GM18526 (cell line): ENCODE measurements at regions not wholly inside any gene's neighbourhood (a gene's known extent, or its start where the extent isn't known, plus 50 kb on each side); places are given as distances from the start of the nearest gene placed in this dataset.

Experiments
- POLR2A ChIP-seq: IDR thresholded peaks from 3 replicates; pipeline ENCODE4 v1.6.1; 2011; ENCODE audit not compliant: insufficient read length; ENCODE audit errors: extremely low read depth

GRCh38 chr11:128042290-128042751 is 545.0 kb downstream of the ETS1 start:
- no peak for TF ChIP-seq POLR2A

- no peak for TF ChIP-seq POLR2A
Measured at GRCh38 chr11:128040603-128041002, 546.8 kb downstream of the ETS1 start.

DNA sequence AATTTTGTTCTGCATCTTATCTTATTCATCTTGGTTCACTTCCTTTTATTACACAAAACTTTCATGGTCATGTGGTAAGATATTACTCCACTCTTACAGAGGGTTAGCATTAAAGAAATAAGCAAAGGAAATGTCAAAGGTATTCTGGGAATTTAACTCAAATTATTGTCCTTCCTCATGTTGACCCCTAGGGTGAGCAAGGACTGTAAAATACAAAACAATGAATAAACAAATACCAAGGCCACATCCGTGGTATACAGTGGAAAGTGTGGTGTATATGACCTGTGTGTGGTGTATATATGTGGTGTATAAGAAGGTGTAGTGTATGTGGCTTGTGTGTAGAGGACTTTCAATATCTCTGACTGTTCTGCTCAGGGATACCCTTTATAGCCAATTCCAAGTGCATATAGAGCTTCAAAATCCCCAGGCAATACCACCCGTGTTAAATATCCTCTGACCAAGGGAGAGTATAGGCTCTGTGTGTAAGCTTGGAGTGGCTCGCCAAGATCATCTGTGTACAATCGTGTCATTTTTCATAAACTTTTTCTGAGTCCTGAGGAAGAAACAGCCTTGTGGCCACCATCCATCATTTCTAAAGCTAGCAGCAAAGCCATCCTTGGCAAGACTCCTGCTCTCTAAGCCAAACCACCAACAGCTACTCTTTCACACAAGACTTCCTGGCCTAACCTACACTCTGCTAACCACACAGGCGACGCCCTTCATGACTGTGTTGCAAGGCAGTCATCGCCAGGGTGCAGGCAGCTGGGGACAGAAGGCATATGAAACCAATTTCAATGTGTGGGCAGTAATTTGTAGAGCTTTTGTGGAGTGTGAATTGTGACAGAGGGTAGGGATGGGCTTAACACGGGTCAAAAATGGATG is 548.0 kb downstream of the ETS1 start:
- no peak for TF ChIP-seq POLR2A

GRCh38 chr11:128036556-128037093 is 550.7 kb downstream of the ETS1 start:
- no peak for TF ChIP-seq POLR2A

GRCh38 chr11:128036006-128036405 is 551.4 kb downstream of the ETS1 start:
- no peak for TF ChIP-seq POLR2A

DNA sequence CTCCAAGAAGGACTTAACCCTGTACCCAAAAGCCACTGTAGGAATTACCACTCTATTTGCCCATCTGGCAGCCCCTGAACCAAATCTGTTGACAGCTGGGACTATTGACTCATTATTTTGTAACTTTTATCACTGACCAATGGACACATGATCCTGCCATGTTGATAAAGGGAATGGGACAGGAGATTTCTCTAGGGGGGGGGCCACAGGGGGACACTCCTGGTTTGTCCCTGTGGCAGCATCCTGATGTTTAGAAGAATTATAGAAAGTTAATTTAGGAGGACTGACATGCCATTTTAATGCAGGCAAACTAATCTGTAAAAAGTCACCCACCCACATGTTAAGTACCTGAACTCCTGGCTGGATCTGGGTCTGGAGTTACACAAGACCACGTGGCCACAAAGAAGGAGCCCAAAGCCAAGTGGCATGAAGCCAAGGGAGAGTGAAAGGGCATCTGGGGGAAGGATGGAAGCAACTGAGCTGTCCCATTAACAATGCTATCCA is 558.1 kb downstream of the ETS1 start:
- no peak for TF ChIP-seq POLR2A

GRCh38 chr11:128026596-128026995 is 560.8 kb downstream of the ETS1 start:
- TF ChIP-seq POLR2A, result no peak

- no peak for TF ChIP-seq POLR2A
Measured at GRCh38 chr11:128022761-128023160, 564.6 kb downstream of the ETS1 start.

DNA sequence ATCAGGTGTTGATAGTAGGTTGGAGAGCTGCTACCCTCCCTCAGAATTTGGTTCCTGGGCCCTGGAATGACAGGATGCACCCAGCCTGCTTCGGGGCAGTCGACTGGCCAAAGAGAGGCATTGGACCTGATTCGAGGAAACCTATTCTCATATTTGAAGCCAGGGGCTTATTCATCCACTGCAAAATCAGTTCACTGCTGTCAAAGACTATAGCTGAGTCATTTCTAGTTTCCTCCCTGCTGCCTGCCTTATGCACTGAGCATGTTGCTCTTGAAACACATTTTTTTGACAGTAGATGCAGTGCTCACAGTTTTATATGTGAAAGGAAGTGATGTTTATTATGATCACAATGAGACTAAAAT is 565.4 kb downstream of the ETS1 start:
- TF ChIP-seq POLR2A, result no peak

DNA sequence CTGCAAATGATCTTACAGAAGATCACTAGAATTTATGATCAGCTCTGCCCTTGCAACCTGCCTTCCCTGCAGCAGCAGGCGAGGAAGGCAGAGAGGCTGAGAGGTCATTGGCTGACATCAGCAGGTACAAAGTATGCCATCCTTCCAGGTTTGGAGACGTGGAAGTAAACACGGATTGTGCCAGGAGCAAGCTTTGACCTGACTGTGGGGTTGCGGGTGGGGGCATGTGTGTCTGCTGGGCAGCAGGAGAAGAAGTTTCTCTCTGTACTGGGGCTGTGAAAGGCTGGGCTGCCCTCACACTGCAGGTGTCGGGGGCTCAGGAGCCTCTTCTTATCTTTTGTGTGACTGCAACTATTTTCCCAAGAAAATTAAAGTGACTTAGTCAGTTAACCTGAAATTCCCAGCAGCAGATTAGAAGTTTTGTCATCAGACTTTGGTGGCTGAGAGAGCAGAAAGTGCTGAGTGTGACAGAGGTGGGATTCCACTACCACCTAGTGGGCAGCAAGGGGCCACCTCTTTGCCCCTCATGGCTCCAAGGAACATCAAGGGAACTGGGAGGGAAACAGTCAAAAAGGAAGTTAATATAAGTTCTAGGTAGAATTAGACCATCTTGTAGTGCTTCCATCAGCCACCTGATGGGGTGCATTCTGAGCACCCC is 565.9 kb downstream of the ETS1 start:
- TF ChIP-seq POLR2A, result no peak

- TF ChIP-seq POLR2A, result no peak
Measured at GRCh38 chr11:128018692-128019091, 568.7 kb downstream of the ETS1 start.

GRCh38 chr11:128005562-128005961 is 581.8 kb downstream of the ETS1 start:
- TF ChIP-seq POLR2A, result no peak

GRCh38 chr11:127998421-127998820 is 588.9 kb downstream of the ETS1 start:
- TF ChIP-seq POLR2A, result no peak

DNA sequence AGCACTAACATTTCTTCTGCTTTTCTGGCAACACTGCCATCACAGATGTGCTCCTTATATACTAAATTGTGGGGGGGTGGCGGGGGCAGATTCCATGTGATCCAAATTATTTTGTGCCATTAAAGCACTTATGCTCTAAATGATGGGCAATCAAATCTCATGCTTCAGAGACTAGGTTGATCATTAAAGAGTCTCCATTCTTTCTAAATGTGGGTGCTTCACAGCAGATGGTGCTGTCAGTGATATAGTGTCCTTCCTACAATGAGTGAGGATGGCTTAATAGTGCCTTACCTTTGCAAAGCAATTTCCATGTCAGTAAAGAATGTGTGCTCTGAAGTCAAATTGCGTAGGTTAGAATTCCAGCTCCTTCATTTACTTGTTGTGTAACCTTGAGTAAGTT is 589.8 kb downstream of the ETS1 start:
- TF ChIP-seq POLR2A, result no peak

DNA sequence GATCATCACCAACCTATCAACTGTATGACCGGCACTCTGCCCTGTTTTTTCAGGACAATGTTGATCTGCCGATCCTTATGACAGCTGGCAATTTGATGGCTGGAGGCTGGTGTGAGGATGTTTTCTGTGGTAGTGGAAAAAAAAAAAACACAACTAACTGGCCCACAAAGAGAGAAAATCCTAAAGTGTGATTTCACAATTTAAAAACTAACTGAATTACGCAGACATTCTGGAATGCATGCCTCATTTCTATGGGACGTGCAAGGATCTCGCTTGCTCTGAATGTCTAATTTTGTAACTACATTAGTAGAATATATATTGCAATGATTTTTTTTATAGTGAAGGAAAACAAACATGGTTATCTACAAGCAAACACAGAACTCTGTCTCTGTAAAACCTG is 590.5 kb downstream of the ETS1 start:
- no peak for TF ChIP-seq POLR2A

DNA sequence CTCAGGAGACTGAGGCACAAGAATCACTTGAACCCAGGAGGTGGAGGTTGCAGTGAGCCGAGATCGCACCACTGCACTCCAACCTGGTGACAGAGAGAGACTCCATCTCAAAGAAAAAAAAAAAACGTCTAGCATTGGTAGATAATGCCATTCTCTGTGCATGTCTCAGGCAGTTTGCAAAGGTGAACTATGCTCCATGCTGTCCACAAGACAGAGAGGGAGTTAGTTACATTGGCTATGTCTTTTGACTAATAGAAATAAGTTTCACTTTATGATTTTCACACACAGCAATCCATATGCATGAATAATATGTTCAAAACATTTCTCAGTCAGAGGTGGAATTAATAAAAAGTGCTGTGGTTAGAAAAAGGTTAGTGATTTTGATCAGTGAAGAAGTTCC is 591.4 kb downstream of the ETS1 start:
- TF ChIP-seq POLR2A, result no peak

GRCh38 chr11:127994736-127995135 is 592.6 kb downstream of the ETS1 start:
- no peak for TF ChIP-seq POLR2A

- TF ChIP-seq POLR2A, result no peak
Measured at GRCh38 chr11:127993788-127994187, 593.6 kb downstream of the ETS1 start.
